Occipital lobe (tissue), 1 donor: ENCODE measurements at regions not wholly inside any gene's neighbourhood (a gene's known extent, or its start where the extent isn't known, plus 50 kb on each side); places are given as distances from the start of the nearest gene placed in this dataset.

Experiments used
- DNase-seq: peaks from one replicate; lab custom pipeline; 2025; lab: John Stamatoyannopoulos, UW

DNA sequence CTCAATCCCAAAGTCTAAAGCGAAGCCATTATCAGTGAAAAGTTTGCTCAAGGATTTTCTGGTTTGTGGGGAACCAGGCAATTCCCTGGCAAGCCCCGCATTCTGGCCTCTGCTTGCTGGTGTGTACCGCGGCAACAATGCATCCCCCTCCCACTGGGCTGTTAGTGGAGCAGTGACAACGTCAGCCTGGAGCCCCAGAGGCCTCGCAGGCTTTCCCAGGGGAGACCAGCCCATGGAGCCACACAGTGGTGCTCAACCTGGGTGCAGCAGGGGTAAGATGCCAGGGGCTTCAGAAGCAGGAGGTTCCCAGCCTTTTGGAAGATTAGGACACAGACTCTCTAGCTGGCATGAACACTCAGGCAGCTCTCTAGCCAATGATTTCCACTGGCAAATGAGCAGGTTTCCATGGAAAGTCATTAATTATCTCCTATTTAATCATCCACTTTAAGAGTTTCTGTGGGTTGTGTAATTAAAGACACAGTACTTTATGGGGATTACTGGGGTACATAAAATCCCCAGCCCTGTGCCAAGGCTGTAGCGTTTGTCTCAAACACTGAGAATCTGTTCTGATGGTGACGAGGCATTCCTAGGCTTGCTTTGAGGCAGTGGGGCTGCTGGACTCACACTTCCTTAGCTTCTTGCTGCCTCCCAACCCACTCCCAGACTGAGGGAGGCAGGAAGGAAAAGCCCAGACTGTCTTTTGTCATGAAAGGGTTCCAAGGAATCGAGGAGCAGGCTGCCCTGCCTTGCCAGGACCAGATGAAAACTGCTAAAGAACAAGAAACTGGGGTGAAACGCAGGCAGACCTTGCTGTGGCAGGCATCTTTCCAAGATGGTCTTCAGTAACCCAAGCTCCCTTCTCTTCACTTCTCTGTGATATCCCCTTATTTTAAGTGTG lies 411.9 kb upstream of the SHH start:
- no peak for DNase-seq

DNA sequence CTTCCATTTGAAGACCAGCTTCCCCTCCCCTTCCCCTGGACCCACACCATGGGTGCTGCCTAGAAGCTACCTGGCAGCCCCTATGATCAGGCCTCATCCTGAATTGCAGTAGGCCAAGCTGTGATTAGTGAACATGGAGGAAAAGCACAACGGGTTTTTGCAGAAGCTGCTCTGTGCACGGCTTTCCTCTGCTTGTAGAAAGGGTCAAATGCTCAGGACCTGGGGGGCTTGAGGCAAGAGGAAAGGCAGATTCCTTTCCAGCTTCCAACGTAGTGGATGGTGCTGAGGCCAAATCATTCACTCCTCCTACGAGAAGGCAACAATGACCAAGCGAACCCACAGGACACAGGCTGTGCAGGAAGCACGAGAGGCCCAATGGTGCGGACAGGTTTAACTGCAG lies 410.3 kb upstream of the SHH start:
- no peak for DNase-seq

DNA sequence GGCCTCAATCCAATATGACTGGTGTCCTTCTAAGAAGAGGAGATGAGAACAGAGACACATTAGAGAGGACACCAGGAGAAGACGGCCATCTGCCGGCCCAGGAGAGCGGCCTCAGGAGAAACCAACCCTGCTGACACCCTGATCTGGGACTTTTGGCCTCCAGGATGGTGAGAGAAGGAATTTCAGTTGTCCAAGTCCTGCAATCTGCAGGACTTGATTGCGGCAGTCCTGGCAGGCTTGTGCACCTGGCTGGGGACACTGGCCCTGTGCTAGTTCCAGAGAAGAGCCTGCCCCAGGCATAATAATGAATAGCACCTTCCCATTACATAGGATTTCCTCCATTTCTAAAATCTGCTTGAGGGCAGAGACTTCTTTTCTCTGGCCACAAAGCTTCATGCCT lies 409.9 kb upstream of the SHH start:
- no peak for DNase-seq

DNA sequence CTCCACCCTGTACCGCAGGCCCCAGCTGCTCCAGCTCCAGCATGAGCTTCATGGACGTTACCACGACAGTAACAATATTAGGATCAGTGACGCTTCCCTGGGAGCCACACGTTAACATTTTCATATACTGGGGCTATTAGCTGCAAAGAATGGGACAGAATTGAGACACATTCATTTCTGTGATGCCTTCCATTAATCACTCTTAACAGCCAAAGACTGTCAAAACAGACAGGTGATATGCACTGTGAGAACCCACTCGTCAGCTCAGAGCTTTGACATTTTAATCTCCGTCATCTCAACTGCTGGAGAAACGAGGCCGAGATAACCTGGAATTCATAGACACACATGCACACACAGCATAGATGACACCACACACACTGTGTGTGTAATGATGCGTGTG lies 408.4 kb upstream of the SHH start:
- DNase-seq = no peak

DNA sequence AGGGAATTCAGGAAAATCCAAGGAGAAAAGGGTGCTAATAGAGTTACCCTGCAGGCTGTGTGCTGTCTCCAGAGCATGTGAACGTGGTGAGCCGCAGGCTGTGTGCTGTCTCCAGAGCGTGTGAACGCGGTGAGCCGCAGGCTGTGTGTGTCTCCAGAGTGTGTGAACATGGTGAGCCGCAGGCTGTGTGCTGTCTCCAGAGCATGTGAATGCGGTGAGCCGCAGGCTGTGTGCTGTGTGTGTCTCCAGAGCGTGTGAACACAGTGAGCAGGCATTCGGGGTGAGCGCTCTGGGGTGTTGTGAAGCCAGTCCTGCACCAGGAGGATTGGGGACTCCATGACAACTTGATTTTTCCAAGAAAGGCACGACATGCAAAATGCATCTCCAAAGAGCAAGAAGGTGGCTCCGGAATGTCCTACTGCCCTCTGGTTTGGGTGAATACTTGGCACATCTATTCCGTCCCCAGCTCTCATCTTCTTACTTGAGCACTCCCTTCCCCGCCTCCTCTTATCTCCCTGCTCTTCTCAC lies 407.9 kb upstream of the SHH start:
- no peak for DNase-seq

DNA sequence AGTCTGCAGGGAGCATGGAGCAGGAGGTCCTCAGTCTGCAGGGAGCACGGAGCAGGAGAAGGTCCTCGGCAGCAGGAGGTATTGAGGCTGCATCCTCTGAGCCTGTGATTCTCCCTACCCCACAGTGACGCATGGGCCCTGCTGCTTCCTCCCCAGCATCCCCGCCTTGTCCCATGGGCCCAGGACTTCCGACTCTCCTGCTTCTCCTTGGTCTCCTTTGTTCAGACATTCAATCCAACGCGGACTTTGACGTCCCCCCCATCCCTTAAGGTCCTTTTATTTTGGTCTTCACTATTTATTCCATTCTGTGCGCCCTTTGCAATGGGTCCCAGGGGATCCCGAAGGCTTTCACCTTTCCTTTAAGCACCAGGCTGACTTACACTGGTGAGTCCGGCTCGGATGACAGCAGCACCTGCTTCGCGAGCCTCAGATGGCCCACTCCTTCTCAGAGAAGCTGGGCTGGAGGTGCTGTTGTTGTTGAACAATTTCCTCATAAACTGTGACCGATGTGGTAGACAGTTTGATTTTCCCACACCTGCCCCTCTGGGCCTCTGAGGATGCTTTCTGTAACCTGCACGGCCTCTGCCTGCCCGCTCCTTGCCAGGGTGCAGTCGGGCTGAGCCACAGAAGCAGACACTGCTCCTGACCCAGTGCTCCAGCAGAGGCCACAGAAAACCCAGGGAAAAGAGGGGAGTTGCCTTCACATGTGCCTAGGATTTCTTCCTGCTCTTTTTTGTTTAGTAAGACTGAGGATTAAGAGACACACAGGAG lies 407.2 kb upstream of the SHH start:
- no peak for DNase-seq

DNA sequence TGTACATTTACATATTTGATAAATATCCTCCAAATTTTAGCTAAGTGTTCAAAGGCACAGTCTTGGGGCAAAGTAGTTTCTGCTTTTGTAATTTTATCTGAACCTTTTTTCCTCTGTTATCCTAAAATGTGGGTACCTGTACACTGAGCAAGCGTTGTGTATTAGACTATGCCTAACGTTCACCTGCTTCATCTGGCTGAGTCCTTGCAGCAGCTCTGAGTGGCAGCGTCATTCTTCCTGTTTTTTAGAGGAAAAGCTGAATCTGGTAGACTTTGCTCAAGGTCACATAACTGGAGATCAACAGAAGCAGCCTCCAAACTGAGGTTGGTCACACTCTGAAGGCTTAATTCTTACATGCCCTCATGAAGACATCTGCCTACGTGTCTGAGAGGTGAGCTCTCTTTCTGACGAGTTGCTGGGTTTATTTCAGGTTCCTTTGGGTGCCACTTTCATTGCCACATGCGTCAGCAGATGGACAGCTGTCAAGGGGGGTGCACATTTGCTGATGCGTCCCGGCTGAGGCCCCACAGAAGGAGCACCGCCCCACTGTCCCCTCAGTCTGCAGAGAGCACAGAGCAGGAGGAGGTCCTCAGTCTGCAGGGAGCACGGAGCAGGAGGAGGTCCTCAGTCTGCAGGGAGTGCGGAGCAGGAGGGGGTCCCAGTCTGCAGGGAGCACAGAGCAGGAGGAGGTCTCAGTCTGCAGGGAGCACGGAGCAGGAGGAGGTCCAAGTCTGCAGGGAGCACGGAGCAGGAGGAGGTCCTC lies 406.5 kb upstream of the SHH start:
- DNase-seq = no peak

DNA sequence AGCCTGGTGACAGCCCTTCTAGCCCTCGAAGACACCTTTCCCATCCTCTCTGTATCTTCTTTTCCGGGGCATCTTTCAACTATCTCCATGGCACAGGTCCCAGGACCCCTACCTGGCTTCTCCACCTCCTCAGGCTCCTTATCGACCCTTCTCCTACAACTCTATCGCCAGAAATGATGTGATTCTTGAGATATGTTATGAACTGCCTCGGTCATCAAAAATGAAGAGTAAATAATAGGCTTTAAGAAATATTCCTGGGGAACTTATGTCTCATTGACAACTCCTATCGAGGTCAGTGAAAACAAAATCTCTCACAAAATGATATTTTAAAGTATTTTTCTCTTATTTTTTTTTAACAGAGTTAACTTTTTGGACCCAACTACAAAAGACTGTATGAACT lies 405.5 kb upstream of the SHH start:
- DNase-seq = no peak

DNA sequence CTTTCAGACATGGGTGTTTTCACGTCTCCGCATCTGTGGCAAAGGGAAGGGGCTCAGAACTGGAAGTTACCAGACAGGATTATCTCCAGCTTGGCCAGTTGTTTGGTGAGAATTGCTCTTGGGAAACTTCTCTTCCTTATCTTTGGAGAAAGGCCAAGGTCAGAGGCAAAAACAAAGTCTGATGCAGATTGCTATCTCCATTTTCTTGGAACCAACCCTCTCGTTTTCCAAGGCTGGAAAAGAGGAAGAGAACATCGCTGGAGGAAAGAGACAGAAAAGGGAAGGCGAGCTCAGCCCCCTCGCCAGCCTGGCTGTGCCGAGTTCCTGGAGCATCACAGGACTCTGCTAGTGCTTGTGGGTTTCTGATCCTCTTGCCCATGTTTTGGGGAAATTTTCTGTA lies 396.8 kb upstream of the SHH start:
- DNase-seq = no peak

DNA sequence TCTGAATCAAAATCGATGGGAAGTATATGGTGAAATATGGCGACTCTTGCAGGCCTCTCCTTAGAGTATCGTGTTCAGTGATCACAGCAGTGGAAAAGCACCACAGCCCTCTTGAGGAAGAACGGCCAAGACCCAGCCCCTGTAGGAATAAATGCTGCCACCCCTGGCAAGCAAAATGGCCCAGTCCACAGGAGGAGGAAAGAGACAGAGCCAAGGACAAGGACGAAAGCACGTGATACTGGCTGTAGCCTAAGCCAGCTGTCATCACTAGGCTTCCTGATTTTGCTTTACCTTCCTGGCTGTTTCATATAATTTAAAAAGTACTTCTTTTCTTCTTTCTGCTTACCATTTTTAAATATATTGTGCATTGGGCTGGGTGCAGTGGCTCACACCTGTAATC lies 395.0 kb upstream of the SHH start:
- DNase-seq = no peak

DNA sequence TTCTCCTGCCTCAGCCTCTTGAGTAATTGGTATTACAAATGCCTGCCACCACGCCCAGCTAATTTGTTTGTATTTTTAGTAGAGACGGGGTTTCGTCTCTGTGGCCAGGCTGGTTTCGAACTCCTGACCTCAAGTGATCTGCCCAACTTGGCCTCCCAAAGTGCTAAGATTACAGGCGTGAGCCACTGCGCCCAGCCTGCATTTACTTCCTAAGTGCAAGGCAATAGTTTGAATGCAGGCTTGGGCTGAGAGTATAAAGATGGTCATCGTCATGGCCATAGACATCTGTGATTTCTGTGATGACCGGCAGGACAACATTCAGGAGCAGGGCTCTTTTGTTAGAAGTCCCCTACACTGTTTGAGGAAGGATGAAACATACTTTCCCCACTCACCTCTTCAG lies 393.9 kb upstream of the SHH start:
- no peak for DNase-seq

DNA sequence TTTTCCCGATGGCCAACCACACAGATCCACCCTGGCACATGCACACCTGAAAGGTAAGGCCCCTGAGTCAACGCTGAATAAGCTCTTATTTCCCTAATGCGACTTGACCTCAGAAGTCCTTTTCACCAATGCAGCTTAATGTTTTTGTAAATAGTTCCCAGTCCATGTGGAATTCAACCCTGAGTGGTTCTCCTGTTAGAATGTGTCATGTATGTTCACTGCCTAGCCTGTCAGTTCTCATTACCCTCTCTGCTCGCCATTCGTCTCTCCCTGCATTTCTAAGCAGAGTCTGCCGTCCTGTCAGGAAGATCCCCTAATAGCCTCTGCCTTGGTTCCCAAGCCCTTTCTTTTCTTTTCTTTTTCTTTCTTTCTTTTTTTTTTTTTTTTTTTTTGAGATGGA lies 392.6 kb upstream of the SHH start:
- no peak for DNase-seq

DNA sequence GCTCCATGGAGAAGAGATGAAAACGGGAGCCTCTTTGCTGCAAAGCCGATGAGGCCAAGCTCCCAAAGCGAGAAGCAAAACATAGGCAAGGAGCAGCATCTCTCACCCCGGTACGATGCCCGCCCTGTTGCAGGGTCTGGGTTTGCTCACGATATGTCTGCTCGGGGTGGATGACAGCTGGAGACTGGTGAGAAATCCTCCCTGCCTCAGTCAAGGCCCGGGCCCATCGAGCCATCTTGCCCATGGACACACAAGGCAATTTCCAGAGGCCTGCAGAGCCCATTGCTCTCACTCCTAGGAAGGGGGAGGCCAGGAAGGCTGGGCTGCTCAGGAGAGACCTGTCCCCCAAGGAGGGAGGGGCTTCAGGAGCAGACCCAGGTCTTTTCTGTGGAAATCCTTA lies 391.7 kb upstream of the SHH start:
- no peak for DNase-seq

DNA sequence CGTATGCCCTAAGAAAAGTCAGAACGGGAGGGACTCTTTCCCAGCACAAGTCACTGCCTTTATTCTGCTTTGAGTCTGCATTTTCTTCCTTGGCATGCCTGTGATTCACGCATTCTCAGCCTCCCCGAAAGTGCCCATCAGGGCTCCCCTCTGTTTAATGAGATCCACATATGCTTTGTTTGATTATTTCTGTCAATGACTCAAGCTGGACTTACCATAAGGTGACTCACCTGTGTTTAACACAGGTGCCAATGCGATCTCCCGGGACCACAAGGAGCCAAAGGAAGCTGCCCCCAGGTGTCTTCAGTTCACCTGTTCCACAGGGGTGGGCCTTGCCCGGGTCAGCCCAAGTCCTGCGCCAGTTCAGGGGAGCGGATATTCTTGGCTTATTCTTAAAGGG lies 386.0 kb upstream of the SHH start:
- DNase-seq = no peak

DNA sequence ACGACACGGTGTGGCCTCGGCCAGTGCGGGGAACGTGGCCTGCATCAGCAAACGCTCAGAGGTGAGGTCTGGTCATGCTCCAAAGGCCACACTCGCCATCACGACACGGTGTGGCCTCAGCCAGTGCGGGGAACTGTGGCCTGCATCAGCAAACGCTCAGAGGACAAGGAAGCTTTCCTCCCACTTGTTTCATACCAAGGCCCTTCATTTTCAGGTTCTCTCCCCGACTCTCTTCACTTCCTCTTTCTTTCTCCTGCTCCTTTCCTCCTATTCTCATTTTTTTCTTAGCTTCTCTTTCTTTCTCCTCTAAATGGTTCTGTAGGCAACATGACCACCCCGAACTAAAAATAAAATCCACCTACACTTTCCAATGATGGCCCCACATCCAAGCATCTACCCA lies 384.4 kb upstream of the SHH start:
- DNase-seq = no peak

DNA sequence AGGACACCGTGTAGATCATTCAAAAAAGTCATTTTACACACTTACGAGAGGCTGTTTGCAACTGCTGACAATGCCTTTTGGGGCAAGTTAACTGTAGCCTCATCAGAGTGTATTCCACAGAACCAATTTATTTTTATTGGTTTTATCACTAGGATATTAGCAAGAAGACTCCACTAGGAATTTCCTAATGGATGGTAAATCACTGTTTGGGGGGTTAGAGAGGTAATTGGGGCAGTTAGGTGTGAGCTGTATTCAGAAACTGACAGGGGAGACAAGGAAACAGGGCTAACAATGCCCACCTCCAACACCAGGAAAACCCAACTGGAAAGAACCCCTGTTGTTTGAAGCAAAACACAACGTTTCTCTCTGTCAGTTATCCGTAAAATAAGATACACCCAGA lies 383.0 kb upstream of the SHH start:
- no peak for DNase-seq

DNA sequence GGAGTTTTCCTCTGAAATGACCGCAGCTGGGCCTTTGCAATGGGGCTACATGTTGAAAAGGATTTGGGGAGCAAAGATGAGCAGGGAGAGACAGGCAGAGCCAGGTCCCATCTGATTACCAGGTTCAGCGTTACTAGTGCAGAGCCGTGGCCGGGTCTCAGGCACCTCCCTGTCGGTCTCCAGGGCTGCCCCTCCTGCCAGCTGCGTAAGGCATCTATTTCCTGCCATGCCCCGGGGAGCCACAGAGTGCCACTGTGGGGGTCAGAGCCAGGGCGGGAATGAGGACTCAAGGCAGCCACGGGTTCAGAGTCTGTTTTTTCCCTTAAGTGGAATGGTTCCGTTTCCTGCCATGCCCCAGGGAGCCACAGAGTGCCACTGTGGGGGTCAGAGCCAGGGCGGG lies 382.6 kb upstream of the SHH start:
- DNase-seq = no peak

DNA sequence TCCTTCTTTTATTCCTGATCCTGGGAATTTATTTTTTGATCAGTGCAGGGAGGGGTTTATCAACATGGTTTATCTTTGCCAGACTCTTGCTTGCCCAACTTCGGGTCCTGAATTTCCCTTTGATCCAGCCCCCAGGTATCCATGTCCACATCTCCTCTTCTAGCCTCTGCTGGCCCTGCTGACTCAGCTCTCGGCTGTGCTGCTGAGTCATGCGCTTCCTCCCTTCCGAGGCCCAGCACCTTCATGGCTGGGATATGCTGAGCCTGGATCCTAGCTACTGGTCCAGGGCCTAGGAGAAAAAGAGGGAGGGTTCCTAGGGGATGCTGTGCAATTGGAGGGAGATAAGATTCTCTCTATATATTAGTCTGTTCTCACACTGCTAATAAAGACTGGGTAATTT lies 380.7 kb upstream of the SHH start:
- no peak for DNase-seq

DNA sequence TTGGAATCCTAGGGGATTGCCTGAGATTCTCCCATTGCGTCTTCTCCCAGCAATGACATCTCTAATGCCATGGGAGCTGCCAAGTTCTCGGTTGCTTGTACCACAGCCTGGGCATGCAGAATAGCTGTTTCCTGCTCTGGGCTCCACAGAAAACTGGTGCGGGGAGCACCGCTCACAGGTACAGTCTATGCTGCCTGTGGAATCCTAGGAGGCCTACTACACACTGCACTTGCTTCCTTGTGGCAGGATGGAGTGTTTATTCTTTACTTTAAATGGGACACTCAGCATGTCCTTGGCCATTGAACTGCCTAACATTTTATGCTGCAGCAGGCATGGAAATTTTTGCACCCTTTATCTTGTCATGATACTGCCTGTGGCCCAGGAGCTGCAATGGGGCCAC lies 378.8 kb upstream of the SHH start:
- no peak for DNase-seq

DNA sequence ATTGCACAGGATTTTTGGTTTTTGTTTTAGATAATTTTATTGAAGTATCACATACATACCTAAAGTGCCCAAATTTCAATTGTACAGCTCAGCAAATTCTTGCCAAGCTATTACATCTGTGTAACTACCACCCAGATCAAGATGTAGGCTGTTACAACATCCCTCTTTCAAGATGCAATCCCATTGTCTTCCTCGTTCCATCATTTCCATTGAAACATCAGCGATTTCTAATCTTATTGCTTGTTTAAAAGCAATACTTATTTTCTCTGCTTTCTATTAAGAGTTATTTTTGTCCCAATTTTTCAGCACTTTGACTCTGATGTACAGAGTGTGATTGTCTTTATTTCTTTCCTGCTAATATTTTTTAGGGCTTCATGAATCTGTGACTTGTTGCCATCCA lies 372.8 kb upstream of the SHH start:
- DNase-seq = no peak

DNA sequence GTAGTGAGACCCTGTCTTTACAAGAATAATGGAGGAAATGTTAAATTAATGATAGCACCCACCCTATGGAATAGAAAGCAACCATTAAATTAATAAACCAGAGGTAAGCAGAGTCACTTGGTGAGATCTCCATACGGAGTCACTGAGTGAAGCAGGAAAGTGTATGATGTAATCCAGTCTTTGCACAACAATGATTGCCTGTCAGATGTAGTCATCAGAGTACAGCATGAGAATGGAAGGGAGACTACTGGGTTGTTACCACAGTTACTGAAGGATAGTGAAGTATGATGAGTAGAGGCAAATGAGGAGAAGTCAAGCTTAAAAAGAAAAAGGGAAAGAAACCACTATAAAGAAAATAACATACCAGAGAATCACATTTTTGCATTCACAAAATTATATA lies 371.9 kb upstream of the SHH start:
- DNase-seq = no peak
